ENCODE measurements at regions not wholly inside any gene's neighbourhood (a gene's known extent, or its start where the extent isn't known, plus 50 kb on each side); places are given as distances from the start of the nearest gene placed in this dataset.

GRCh38 chr11:80826808-80827207, 1386.0 kb upstream of the TENM4 start:
- no peaks in the 10 kb centered on the region for H3K4me1 ChIP-seq (replicated peaks in 1 of 4; ENCODE audit: control insufficient read depth in 3 of 4, insufficient read depth in 4 of 4, low read length in 3 of 4)
- H2BK20ac ChIP-seq (ENCODE audit: low read length), result no peak overlapping the region
- no peaks in the 10 kb centered on the region for H3K36me3 ChIP-seq (ENCODE audit: control insufficient read depth in 2 of 4, insufficient read depth in 4 of 4, low read length in 3 of 4)
- H3K4me2 ChIP-seq (ENCODE audit: insufficient read depth in 1 of 2, low read depth in 2 of 2, low read length in 2 of 2), result no peak overlapping the region
- H3K79me2 ChIP-seq (ENCODE audit: control insufficient read depth in 1 of 2, insufficient read depth in 2 of 2, low read length in 2 of 2), result no peaks in the 10 kb centered on the region
- no peak overlapping the region for H2AFZ ChIP-seq (ENCODE audit: low read length)
- H2BK15ac ChIP-seq (ENCODE audit: low read length), result no peak overlapping the region
- CTCF ChIA-PET (ENCODE audit: partially characterized antibody), result no interaction called here
- H3K23ac ChIP-seq (ENCODE audit: insufficient read length), result no peak overlapping the region
- H3K9ac ChIP-seq (replicated peaks in 1 of 4; ENCODE audit: extremely low read depth in 1 of 4, low read depth in 3 of 4, low read length in 3 of 4), result no peak overlapping the region
- H4K91ac ChIP-seq (replicated peaks; ENCODE audit: insufficient read length, low read length), result no peak overlapping the region
- no peak overlapping the region for H3K27ac ChIP-seq (ENCODE audit: low read depth, low read length)
- H3K18ac ChIP-seq (ENCODE audit: extremely low read depth, low read length), result no peak overlapping the region
- no peaks in the 10 kb centered on the region for H3K23me2 ChIP-seq (ENCODE audit: low read depth, low read length)
- H4K5ac ChIP-seq (ENCODE audit: insufficient read length, low read depth, low read length), result no peak overlapping the region
- TF ChIP-seq CTBP2 (IDR thresholded peaks at IDR 0.05; ENCODE audit: borderline replicate concordance, insufficient read depth, insufficient read length, low read length), result no peak
- no peak for TF ChIP-seq NRF1 (IDR thresholded peaks at IDR 0.05; ENCODE audit: low read depth, low read length)
- no peak for TF ChIP-seq POLR2A (IDR thresholded peaks at IDR 0.05; ENCODE audit: control extremely low read depth in 1 of 2, low read depth in 2 of 2, low read length in 2 of 2)
- no peak for TF ChIP-seq TEAD4 (IDR thresholded peaks at IDR 0.05; ENCODE audit: low read depth, low read length)
- H3K9me3 ChIP-seq (ENCODE audit: insufficient read depth in 2 of 2, low read depth in 1 of 2, low read length in 1 of 2), result no peaks in the 10 kb centered on the region
- no peak for DNase-seq (ENCODE audit: low read depth in 1 of 2, low spot score in 2 of 2)
- H2BK120ac ChIP-seq (replicated peaks; ENCODE audit: low read depth, low read length), result no peak overlapping the region
- no peak overlapping the region for H3K14ac ChIP-seq (ENCODE audit: insufficient read length)
- H3K79me1 ChIP-seq (ENCODE audit: low read depth, low read length), result no peaks in the 10 kb centered on the region
- no peak overlapping the region for H3K56ac ChIP-seq (replicated peaks; ENCODE audit: insufficient read length, low read depth, low read length)
- no peak overlapping the region for H2BK5ac ChIP-seq (ENCODE audit: low read depth, low read length)
- H3K4me3 ChIP-seq (ENCODE audit: extremely low read depth in 1 of 4, insufficient read depth in 2 of 4, low read depth in 3 of 4, low read length in 4 of 4), result no peak overlapping the region
- POLR2A ChIA-PET (ENCODE audit: partially characterized antibody), result no interaction called here
- 100% methylated on average over 2 of the region's 2 CpGs; no CpG with 5 or more reads in 1 of the 2 experiments for WGBS, 2 experiments (ENCODE audit: extremely low coverage in 1 of 2, insufficient coverage in 1 of 2, insufficient read length in 1 of 2, insufficient replicate concordance in 2 of 2, low coverage in 1 of 2, low lambda C conversion rate in 2 of 2, missing lambda C conversion rate in 1 of 2)
- H4K20me1 ChIP-seq (replicated peaks in 1 of 2; ENCODE audit: control insufficient read depth in 1 of 2, insufficient read depth in 2 of 2, low read length in 2 of 2), result no peaks in the 10 kb centered on the region
- no peak overlapping the region for H4K8ac ChIP-seq (ENCODE audit: extremely low read depth, insufficient read depth, low read length)
- H2AK5ac ChIP-seq (ENCODE audit: low read depth, low read length), result no peak overlapping the region
- no peak overlapping the region for H2BK12ac ChIP-seq (ENCODE audit: low read depth, low read length)
- H3K4ac ChIP-seq (replicated peaks; ENCODE audit: insufficient read length, low read depth, low read length), result no peak overlapping the region
- no peaks in the 10 kb centered on the region for H3K27me3 ChIP-seq (replicated peaks in 1 of 4; ENCODE audit: control insufficient read depth in 3 of 4, extremely low read depth in 1 of 4, insufficient read depth in 3 of 4, low read length in 3 of 4)
- FAIRE-seq, result no peak

Data from H1 (cell line).